Ammon's horn (tissue), 1 donor: ENCODE measurements at regions not wholly inside any gene's neighbourhood (a gene's known extent, or its start where the extent isn't known, plus 50 kb on each side); places are given as distances from the start of the nearest gene placed in this dataset.
"Not testable (repeated sequence)": the region's sequence is repeated elsewhere in the genome, so short reads cannot be mapped to it uniquely, and the experiment has no call there.

Experiments
- DNase-seq: peaks from one replicate; pipeline ENCODE4 v3.0.0-alpha.2; 2016; ENCODE audit warnings: low spot score

DNA sequence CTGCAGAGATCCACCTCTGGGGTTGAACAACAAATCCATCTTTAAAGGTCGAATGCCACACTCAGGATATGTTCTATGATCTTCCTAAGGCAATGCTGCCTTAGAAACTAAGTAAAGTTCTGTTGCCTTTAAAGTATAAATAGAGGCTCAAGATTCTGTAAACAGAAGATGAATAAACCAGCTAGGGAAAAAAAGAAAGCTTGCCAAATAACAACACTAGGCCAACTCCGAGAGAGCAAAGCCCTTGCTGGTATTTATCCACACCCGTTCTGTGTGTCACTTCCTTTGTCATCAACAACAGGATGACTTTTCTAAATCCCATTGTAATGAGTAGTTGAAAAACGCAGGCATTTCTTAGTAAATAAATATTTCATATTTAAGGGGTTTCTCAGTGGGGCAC lies 330.0 kb upstream of the GLI3 start:
- DNase-seq: no peak

DNA sequence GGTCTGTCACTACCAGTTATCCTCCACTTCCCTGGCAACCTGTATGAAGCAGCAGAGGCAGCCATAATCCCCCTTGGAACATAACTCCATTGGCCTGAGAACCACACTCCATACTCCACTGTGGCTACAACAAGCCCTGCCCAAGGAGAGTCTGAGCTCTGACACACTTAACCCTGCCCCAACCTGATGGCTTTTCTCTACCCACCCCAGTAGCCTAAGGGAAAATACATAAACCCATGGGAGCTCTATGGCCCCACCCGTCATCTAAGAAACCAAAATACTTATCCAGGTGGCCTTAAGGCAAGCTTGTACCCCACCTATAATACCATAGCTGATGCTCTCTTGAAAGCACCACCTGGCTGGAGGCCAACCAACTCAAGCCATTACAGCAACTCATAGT lies 324.8 kb upstream of the GLI3 start:
- DNase-seq: no peak

DNA sequence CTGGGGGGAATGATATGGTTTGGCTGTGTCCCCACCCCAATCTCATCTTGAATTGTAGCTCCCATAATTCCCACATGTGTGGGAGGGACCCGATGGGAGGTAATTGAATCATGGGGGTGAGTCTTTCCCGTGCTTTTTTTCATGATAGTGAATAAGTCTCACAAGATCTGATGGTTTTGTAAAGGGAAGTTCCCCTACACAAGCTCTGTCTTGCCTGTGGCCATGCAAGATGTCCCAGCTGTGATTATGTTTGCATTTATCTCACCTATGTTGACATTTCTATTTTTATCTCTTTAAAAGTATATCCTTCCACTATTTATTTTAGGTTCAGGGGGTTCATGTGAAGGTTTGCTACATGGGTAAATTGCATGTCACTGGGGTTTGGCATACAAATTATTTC lies 323.9 kb upstream of the GLI3 start:
- no peak for DNase-seq

DNA sequence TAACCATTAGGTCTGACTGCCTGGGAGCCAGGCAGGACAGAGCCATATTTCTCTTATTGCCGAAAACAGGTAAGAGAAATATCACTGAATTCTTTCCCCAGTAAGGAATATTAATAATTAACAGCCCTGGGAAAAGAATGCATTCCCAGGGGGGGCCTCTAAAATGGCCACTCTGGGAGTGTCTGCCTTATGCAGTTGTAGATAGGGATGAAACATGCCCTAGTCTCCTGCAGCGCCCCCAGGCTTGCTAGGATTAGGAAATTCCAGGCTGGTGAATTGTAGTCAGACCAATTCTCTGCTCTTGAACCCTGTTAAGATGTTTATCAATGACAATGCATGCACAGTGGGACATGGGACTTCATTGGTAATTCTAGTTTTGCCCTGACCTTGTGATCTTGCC lies 317.9 kb upstream of the GLI3 start:
- DNase-seq: not testable (repeated sequence)

DNA sequence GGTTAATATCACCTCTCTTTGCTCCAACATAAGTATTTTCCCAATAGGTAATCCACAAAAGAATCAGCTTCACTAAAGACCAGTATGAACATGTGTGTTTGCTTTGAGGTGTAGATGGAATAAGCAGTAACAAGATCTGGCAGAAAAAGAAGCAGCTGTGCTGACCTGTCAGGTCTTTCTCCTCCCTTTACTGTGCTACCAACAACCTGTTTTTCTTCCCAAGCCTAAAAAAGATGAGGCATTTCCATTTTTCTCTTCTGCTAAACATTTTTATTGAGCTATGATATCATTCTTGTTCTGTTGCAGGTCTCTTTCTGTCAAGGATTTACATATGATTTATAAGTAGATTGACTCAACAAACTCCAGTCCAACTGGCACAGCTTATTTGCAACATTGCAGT lies 315.2 kb upstream of the GLI3 start:
- DNase-seq: no peak

DNA sequence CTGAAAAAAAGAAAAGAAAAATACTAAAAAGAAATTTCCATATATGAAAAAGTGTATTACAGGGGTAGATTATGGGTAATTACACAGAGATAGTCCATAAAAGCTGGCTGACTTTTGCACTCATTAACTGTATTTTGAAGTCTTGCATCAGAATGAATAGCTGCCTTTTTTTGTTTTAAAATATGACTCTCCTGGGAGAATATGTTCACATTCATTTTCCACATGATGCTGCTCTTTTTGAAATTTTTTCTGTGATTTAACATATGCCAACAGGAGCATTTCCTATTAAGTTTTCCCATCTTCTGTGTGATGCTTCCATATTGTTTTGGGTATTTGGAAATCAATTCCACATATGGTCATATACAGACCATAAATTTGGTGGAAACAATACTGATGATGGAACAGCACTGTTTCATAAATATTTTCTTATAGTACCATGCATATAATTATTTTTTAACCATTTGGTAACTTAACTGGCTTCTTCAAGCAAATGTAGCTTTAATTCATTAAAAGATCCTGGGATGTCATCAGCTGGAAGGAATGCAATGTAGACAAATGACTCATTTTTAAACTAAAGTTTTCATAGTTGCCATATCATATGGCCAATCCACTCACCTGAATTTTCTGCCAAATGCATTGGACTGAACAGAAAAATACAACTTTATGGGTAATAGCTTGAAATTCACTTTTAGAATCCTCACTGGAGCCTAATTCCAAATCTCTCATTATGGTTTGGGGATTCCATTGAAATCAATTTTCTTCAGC lies 313.9 kb upstream of the GLI3 start:
- DNase-seq: no peak

DNA sequence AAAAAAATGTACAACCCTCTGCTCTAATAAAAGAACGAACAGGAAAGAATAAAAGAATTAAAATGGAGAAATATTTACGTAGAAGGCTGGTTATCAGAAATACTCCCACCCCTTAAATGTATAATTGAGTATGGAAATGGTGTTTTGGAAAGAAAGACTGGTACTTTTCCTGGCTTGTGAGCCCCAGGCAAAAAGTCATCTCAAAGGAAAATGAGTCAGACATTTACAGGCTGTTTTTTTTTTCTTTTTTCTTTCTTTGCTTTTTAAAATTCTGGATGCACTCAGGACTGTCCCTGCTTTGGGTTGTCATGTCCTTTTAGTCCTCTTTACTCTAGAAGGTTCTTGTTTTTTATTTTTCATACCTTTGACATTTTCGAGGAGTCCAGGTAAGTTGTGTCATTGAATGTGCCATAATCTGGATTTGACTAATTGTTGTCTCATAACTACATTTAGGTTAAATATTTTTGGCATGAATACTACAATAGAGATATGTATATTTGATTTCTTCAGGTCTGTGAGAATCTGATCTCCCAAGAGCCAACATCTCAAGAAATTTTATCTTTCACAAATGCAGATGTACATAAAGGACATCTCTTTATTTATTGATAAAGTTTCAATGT lies 313.0 kb upstream of the GLI3 start:
- DNase-seq: no peak

DNA sequence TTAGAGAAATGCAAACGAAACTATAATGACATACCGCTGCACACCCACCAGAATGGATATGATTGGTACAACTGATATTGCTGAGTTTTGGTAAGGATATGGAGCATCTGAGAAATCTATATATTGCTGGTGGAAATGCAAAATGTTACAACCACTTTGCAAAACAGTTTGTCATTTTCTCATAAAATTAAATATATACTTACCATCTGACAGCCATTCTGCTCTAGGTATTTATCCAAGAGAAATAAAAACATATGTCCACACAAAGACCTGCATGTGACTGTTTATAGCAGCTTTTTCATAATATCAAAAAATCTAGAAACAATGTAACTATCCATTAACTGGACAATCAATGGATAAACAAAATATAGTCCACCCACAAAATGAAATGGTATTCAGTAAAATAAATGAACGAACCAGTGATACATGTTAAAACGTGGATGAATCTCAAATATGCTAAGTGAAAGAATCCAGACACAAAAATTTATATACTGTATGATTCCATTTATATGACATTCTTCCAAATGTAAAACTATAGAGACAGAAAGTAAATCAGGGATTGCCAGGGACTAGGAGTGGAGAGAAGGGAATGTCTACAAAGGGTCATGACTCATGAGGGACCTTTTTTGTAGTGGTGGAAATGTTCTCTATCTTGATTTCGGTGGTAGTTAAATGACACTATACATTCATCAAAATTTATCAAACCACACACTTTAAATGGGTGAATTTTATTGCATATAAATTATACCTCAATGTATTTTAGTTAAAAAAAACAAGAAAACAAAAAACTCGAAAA lies 312.0 kb upstream of the GLI3 start:
- DNase-seq: no peak

DNA sequence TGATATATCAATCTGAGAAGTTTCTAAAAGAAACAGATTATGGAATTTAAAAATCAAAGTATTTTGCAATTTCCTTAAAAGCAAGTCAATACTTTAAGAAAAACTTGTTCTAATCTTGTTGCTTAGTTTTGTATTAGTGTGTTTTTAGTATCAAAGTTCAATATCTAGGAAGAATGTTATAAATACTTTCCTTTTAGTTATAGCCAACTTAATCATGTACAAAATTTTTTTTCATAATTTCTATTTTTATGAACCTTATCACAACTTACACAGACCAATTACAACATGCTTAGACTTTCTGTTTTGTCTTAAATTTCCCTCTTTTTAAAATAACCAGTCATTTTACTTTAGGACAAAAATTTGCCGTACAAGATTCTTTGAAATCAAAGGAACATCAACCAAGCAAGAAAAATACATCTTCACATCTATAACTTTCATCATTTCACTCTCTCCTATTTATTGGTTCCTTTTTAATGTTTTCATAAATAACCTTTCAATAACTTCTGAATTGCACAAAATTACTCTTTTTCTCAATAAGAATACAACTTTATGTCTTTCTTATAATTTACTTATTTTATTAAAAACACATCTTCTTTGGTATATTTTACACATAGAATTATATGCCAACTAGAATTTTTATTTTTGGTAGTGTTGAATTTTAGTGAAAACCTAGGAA lies 308.2 kb upstream of the GLI3 start:
- no peak for DNase-seq

DNA sequence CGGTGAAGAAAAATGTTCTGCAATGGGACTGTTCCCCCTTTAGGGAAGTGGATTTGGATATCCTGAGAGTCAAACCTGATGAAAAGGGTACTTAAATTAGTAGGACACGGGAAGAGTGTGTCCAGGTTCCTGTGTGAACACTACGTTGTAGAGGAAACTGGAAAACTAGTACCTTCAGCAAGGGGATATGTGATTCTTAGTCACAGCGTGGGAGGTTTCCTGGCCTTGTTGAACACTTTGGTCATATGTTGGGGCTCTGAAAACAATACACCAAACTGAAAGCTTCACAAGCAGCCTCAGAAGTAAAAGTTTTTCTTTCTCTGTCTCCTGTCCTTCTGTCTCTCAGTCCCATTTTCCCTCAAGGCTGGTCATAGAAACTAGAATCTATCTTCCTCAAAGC lies 306.9 kb upstream of the GLI3 start:
- DNase-seq: no peak

DNA sequence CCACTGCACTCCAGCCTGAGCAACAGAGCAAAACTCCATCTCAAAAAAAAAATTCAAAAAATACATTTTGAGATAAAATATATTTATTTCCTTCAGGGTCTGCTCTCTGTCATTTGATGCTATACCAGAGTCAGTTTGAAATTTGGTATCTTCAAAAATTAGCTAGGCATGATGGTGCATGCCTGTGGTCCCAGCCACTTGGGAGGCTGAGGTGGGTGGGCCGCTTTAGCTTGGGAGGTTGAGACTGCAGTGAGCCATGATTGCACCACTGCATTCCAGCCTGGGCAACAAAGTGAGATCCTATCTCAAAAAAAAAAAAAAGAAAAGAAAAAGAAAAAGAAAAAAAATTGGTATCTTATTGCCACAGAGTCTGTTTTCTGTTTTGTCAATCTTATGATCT lies 305.4 kb upstream of the GLI3 start:
- not testable (repeated sequence) for DNase-seq

DNA sequence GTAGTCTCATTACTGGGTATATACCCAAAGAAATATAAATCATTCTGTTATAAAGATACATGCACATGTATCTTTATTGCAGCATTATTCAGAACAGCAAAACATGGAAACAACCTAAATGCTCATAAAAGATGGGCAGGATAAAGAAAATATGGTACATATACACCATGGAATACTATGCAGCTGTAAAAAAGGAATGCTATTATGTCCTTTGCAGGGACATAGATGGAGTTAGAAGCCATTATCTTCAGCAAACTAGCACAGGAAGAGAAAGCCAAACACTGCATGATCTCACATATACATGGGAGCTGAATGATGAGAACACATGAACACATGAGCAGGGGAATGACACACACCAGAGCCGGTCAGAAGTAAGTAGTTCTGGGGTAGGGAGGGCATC lies 297.4 kb upstream of the GLI3 start:
- no peak for DNase-seq

DNA sequence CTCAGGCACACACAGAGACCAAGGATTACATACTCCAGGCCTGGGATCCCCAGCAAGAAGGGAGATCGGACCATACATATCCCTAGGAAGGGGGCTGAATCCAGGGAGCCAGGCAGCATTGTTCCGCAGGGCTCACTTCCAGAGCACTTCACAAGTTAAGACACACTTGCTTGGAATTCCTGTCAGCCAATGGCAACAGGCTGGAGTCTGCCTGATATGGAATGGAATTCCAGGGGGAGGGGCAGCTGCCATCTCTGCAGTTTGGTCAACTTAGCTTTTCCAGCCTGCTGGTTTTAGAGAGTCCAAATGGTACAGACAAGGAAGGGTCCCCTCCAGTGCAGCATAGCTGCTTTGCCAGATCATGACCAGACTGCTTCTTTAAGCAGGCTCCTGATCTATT lies 290.0 kb upstream of the GLI3 start:
- DNase-seq: no peak

DNA sequence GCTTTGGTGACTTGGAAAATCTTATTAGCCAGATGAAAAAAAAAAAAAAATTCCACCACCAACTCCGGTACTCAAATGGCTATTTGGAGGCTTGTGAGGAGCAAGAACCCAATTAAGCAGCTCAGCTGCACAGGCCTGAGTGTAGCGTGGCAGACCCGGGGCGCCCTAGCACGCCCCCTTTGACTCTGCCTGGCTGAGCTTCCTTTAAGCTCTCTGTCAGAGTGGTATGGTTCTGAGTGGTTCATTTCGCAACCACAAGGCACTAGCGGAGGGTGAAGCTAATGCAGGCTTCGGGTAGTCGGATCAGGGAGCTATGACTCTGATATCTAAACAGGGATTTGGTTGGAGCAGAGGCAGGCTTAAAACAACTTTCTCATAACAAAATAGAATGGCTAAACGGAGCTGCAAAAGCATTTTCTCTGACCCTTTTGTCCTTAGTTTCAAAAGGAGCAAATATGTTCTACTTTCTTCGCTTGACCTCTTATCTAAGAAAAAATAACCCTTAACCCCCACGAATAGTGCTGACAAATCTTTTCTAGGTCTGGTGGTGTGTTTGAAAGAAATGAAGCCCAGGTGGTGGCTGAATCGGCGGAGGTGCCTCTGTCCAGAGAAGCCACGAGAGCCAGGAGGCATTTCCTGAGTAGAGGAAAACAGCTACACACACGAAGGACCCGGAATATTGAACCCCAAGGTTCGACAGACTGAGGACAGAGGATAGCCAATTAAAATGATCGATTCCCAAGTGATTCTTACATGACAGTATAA lies 285.4 kb upstream of the GLI3 start:
- DNase-seq: peak; percentile 6

DNA sequence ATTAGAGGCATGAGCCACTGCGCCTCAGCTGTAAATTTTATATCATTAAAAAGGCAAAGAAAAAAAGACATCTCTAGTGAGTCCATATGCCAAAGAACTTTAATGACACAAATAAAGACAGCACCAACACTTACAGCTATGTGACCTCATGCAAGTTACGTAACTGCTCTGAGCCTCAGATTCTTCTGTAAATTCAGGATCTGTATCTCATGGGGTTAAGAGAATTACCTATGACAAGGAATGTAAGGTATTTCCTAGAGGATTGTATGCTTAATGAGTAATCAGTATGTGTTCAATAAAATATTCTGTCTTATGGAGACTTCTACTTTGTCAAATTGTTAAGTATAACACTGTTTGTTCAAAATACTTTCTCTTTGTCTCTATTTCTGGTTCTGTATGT lies 274.0 kb upstream of the GLI3 start:
- DNase-seq: no peak

DNA sequence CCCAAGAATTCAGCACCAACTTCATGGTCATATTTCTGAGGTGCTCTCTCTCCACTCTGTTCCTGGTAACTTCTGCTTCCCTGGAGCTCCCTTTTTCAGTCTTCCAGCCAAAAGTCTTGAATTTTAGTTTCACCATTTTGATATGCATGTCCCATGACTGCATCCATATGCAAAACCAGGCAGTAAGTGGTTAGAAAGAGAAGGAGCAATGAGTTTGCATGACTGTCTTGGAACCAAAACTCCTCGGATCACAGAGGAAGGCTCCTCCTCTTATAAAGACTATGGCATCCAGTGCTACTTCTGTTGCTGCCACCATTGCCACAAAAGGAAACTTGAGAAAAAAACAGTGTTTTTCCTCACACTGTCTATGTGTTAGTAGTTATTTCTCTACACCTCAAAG lies 269.1 kb upstream of the GLI3 start:
- no peak for DNase-seq

DNA sequence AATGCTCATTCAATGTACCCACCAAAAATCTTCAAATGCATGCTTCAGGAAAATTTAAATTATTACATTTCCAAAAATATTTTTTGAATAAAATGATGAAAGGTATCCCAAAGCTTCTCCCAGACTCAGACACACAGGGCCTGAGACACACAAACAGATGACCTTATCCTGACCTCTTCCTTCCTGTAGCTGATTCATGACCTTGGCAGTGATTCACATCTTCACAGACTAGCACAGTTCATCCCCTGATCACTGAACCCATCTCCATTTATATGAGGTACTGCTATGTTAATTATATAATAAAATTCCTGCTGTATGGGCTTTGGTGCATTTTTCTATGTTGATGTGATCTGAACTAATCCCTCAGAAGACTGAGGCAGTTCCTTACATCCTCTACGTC lies 265.0 kb upstream of the GLI3 start:
- DNase-seq: no peak

DNA sequence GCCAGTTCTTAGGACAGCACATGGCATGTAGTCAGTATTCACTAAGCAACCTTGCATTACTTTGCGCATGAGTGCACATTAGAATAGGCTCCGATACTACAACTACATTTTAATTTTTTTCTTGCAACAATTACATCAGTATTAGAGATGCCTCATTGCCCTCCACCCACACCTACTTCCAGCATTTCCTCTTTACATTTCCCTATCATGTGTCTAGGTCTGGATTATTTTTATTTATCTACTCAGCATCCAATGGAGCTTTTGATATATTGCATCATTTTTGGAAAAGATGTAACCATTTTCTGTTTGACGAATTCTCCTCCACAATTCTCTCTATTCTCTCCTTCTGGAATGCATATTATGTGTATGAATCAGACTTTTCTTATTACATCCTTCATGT lies 258.2 kb upstream of the GLI3 start:
- DNase-seq: no peak

DNA sequence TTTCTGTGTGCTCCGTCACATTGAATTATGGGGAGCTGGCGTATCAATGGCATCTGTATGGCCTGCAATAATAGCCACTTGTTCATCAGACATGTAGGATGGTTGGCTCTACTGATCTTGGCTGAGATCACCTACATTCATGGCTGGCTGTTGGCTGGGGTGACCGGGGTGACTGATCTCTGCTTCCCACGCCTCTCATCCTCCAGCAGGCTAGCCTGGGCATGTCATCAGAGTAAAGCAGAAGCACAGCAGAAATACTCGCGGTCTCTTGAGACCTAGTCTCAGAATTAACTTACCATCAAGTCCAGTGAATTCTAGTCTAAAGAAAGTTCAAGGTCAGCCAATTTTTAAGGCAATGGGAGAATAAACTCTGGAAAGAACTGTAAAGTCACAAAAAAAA lies 257.7 kb upstream of the GLI3 start:
- DNase-seq: no peak

DNA sequence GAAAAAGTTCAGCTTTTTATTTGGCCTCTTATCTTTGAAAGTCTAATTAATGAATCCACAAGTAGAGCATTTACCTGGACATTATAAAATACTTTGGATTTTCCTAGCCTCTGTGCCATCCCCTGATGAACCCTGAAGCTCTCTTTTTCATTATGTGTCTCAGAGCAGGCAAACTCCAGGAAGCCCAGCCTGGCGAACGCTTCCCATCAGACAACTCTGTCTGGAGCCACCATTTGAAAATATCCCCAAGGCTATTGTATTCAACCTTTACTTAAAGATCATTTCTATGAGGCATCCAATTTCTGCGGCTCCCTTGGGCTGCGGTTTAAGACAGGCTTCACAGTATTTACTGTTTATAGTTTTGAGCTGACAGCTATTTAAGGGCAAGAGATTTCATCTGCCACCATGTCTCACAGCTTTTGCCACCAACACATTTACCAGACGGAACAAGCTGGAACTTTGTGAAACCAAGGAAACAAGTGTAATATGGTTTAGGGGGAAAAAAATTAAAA lies 257.2 kb upstream of the GLI3 start:
- DNase-seq: peak; percentile 25

DNA sequence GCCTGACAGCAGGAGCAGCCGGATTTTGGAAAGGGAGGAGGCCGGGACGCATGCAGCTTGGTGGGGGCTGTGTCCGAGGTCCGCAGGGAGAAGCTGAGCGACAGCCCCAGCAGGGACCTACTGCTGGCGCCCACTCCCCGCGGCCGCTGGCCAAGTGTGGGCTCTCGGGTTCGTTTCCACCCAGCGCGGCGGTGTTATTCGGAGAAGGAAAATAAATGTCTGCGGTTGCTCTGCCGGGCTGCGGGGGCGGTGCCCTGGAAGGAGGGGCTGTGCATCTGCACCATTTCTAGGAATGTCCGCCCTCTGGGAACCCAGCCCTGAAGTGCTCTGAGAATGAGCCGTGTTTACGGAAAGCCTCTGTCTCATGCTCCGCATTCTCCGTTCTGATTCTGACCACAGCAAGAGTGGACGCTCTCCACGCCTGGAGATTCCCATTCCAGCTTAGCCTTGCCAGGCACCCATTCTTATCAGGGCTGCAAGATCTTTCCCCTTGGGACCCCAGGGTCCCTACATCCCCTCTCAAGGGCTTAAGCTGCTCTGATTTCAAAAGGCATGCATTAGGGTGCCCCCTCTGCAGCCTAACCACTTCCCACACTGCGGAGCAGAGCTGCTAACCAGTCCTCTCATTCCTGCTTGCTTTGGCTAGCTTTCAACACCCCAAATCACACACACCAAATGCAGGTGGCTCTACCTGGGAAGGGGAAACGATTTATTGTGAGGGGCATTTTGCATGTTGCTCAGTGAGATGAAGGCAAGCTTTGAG lies 256.6 kb upstream of the GLI3 start:
- peak; percentile 52 for DNase-seq
